Umbilical cord (tissue), 1 donor: ENCODE measurements at regions not wholly inside any gene's neighbourhood (a gene's known extent, or its start where the extent isn't known, plus 50 kb on each side); places are given as distances from the start of the nearest gene placed in this dataset.
"Not testable (repeated sequence)": the region's sequence is repeated elsewhere in the genome, so short reads cannot be mapped to it uniquely, and the experiment has no call there.

Source experiments
- DNase-seq: peaks from one replicate; pipeline ENCODE4 v3.0.0-alpha.2; 2015; ENCODE audit warnings: low spot score

GRCh38 chr10:133020193-133020817, 67.4 kb upstream of the ADGRA1 start:
- DNase-seq = no peak

- no peak for DNase-seq
Observed at GRCh38 chr10:133019651-133020050, 68.1 kb upstream of the ADGRA1 start.

GRCh38 chr10:133019191-133019590, 68.5 kb upstream of the ADGRA1 start:
- DNase-seq = no peak

- DNase-seq = no peak
Observed at GRCh38 chr10:133018491-133018890, 69.2 kb upstream of the ADGRA1 start.

- no peak for DNase-seq
Observed at GRCh38 chr10:133017203-133017601, 70.5 kb upstream of the ADGRA1 start.

GRCh38 chr10:133016493-133017202, 71.1 kb upstream of the ADGRA1 start:
- DNase-seq = no peak

GRCh38 chr10:133015816-133016462, 71.8 kb upstream of the ADGRA1 start:
- DNase-seq = no peak

- no peak for DNase-seq
Observed at GRCh38 chr10:133015321-133015720, 72.4 kb upstream of the ADGRA1 start.

- DNase-seq = no peak
Observed at GRCh38 chr10:133014416-133015210, 72.2 kb upstream of the CFAP46 start.

- no peak for DNase-seq
Observed at GRCh38 chr10:133013463-133013862, 71.1 kb upstream of the CFAP46 start.

GRCh38 chr10:133012573-133013359, 70.4 kb upstream of the CFAP46 start:
- no peak for DNase-seq

GRCh38 chr10:133011882-133012281, 69.5 kb upstream of the CFAP46 start:
- DNase-seq = no peak

- not testable (repeated sequence) for DNase-seq
Observed at GRCh38 chr10:133011393-133011792, 69.0 kb upstream of the CFAP46 start.

- DNase-seq = not testable (repeated sequence)
Observed at GRCh38 chr10:133010843-133011179, 68.4 kb upstream of the CFAP46 start.

- no peak for DNase-seq
Observed at GRCh38 chr10:133010095-133010842, 67.9 kb upstream of the CFAP46 start.

GRCh38 chr10:133009218-133009950, 67.0 kb upstream of the CFAP46 start:
- peak; percentile 29 for DNase-seq

GRCh38 chr10:133008736-133009135, 66.4 kb upstream of the CFAP46 start:
- no peak for DNase-seq

- no peak for DNase-seq
Observed at GRCh38 chr10:133008196-133008595, 65.8 kb upstream of the CFAP46 start.

- no peak for DNase-seq
Observed at GRCh38 chr10:133007360-133007858, 65.0 kb upstream of the CFAP46 start.

- DNase-seq = no peak
Observed at GRCh38 chr10:133006806-133007205, 64.4 kb upstream of the CFAP46 start.
